ENCODE measurements at regions not wholly inside any gene's neighbourhood (a gene's known extent, or its start where the extent isn't known, plus 50 kb on each side); places are given as distances from the start of the nearest gene placed in this dataset.

- no peak for TF ChIP-seq POLR2AphosphoS5 (IDR thresholded peaks at IDR 0.05)
- TF ChIP-seq CTCF (IDR thresholded peaks at IDR 0.05) = no peak
- TF ChIP-seq POLR2A (IDR thresholded peaks at IDR 0.05; ENCODE audit: low read depth) = no peak
- no peak for TF ChIP-seq EP300 (IDR thresholded peaks at IDR 0.05)
These were observed 105.2 kb upstream of the CDKN3 start for GRCh38 chr14:54291491-54292191.

Data from esophagus muscularis mucosa (tissue), 4 donors.